Stimulated activated CD4-positive, alpha-beta T cell treated with anti-CD3 and anti-CD28 coated beads, Interleukin-4, amount 100 ng/mL, for 4 hours (primary cell): ENCODE measurements at regions not wholly inside any gene's neighbourhood (a gene's known extent, or its start where the extent isn't known, plus 50 kb on each side); places are given as distances from the start of the nearest gene placed in this dataset.

ENCODE experiments used
- DNase-seq, 2 experiments: peaks; one replicate each; pipeline ENCODE4 v3.0.0-alpha.2; 2020

DNA sequence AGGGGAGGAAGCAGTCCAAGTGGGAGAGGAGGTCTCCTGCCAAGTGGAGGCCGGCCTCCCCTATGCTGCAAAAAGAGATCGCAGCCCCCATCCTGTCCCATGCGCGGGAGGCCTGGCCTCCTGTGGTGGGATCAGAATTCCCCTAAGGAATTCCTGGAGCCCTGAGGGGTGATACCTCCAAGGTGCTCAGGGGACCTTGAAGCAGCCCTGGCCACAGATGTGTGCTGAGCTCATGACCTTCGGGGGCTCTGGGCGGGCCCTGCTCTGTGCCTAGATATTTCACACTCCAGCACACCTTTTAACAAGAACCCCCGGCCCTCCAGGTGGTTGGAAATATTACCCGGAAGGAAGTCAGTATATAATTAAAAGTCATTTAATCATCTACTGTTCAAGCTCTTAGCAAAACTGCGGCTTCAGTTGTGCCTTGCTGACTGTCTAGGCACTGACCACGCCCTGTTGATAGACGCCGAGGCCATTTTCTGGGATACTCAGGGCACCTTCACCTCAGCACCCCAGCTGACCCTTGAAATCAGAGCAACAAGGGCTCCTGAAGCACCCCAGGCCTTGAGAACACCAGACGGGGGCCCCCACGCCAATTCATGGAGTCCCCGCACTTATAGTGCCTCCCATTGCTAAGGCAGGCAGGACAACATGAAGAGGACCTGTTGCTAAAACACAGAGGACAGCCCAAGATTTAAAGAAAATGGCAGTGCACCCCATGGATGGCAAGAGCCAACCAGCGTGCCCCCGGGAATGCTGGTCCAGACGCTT, 119.1 kb downstream of the NDUFA10 start:
- no peak for DNase-seq

GRCh38 chr2:239905306-239905705, 119.8 kb downstream of the NDUFA10 start:
- no peak for DNase-seq

DNA sequence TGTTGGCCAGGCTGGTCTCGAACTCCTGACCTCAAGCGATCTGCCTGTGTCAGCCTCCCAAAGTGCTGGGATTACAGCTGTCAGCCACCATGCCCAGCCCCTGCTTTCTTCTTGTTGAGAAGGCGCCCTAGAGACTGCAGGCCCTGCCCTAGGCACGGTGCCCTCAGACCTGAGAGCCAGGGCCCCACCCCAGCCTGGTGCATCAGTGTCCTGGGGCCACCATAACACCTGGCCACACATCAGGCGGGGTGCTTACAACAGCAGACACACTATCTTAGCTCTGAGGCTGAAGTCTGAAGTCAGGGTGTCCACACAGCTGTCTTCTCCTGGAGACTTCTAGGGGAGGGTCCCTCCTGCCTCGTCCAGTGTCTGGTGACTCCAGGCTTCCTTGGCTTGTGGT, 120.6 kb downstream of the NDUFA10 start:
- DNase-seq: no peak

DNA sequence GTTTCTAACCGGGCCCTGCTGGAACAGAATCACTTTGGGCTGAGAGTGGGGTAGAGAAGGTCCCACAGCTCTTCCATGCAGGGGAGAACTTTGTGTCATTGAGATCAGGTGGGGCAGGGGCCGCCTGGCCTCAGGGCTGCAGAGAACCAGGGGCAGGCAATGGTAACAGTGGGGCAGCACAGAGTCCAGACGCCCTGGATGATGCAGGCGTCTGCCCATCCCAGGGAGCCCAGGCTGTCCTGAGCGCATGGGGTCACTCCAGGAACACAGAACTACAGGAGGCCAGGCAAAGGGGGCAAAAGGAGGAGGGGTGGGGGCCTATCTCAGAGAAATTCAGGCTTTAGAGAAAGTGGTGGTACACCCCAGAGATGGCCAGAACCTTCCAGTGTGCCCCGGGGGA, 121.3 kb downstream of the NDUFA10 start:
- no peak for DNase-seq

DNA sequence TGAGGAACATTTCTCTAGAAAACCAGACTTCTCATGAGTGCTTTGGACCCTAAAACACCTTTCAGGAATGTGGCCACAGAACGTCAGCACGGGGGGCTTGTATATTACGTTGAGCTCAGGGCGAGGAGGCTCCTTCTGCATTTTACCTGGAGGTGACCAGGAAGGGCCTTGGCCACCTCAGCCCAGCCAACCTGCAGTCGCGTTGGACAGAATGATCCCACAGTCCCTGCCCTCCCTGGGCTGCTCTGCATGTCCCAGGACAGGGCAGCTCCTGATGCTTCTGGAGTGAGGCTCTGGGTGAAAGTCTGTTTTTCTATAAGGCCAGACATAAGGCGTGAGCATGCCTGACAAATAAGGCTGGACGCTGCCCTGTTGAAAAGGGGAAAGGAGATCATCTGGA, 121.9 kb downstream of the NDUFA10 start:
- no peak for DNase-seq

DNA sequence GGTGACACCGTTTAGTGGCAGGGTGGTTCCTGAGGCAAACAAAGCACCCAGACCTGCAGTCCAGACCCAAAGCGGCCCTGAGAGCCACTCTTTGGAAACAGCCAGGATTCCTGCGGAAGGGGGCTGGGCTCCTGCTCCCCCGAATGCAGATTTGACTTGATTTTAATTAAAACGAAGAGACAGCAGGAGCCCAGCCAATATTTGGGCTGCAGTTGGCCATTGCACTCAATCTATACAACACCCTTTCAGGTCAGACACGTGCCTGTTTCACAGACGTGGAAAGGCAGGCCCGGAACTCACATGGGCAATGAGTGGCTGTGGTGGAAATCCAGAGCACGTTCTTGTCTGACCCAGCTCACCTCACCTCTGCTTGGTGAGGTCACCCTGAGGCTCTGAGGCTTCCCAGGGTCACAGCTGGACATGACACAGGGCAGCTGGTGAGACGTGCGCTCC, 122.4 kb downstream of the NDUFA10 start:
- DNase-seq: no peak

- no peak for DNase-seq
These were observed 126.7 kb downstream of the NDUFA10 start for GRCh38 chr2:239898292-239898925.

DNA sequence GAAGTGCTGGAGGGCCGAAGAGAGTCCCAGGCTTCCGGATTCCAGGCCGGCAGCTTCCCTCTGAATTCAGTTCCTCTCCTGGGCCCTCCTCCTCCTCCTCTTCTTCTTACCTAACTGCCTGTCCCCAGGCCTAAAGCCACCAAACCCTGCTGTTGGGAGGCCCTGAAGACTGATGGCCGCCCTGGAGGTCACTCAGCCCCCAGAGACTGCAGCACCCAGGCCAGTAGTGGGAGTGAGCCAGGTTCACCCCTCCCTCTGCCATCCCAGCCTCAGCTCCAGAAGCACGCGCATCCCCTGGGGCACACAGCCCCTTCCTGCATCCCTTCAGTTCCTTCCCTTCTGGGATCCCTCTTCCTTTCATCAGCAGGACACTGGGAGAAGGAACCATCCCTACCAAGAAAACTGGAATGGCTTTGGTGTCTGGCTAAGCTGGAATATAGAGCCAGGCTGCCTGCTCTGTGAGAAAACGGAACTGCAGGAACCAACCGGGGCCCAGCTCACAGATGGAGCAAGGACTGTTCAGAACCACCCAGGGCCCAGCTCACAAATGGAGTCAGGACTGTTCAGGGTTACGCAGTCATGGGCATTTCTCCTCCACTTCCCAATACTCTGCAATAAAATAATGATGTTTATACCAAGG, 127.4 kb downstream of the NDUFA10 start:
- DNase-seq: no peak

DNA sequence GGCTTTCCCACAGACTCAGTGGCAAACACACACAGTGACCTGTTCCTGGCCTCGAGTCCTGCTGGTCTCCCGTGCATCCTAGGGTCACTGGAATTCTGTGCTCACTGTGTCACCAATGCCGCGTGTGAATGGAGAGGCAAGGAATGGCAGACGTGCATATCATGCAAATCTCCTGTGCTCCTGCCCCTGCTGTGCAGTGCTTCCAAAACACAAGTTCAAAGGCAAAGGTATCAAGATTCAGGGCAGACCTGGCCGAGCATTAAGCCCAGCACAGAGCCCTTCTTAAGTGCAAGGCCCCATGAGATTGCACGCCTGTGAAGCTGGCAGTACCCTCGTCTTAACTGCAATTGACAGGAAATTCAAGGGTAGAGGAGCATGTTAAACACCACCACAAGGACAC, 129.1 kb downstream of the NDUFA10 start:
- no peak for DNase-seq

DNA sequence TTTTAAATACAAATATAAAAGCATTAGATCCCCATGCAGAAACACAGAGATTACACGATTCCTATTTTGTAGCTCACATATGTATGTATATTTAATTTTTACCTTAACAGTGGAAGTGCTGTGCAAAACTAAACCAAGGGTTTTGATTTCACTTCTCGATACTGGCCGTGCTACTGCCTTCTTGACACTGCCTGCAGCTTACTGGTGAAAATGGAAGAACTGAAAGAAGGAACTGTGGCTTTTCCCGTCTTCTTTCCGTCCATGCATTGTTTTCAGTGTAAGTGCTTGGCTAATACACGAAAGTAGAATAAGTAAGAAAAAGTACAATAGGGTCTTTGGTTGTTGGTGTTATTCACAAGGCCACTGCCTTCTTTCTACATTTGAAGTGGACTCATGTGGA, 129.5 kb downstream of the NDUFA10 start:
- DNase-seq: no peak

- no peak for DNase-seq
These were observed 130.0 kb downstream of the NDUFA10 start for GRCh38 chr2:239895116-239895515.

DNA sequence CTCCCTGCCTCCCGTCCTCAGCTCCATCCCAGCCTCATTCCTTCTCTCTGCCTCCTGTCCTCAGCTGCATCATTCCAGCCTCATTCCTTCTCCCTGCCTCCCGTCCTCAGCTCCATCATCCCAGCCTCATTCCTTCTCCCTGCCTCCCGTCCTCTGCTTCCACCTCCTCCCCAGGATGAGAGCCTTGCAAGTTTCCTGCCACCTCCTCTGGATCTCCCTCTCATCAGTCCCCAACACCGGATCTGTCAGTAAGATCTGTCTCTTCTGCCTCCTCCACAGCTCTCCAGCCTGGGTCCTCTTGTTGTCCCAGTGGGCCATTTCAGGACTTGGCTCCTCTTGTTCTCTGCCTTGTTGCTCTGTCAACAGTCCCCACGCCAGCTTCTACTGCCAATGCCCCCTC, 130.9 kb downstream of the NDUFA10 start:
- DNase-seq: no peak

GRCh38 chr2:239893236-239893515, 132.0 kb downstream of the NDUFA10 start:
- no peak for DNase-seq

GRCh38 chr2:239892441-239893235, 132.5 kb downstream of the NDUFA10 start:
- no peak for DNase-seq

DNA sequence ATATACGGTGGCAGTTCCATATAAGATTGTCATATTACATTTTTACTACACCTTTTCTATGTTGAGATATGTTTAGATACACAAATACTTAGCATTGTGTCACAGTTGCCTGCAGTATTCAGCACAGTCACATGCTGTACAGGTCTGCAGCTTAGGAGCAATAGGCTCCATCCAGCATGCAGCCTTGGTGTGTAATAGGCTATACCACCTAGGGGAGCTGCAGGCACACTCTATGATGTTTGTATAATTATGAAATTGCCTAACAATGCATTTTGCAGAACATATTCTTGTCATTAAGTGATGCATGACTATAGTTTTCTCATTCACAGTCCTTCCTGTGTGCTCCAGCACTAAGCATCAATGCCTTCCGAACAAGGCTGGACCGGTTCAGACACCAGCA, 133.4 kb downstream of the NDUFA10 start:
- no peak for DNase-seq

DNA sequence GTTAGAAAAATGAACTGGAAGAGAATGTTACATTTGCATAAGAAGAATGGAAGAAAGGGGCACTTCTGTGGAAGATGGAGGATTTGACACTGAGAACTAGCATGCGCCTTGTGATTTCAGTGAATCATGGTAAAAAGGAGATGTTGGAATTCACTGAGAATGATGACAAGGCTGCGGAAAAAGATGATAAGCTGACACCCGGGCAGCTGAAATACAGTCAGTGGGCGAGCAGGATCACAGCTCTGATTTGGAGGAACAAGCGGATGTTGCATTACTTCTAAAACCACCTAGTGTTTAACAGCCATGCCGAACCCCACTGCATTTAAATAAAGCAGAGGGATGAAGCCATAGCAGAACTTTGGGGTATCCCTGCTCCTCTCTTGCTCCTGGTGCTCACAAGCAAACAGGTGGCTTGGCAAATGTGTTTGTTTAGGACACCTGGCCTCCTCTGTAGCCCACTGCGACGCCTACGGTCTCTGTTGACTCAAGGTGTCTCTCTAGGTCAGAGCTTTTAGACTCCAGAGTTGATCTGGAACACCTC, 134.9 kb downstream of the NDUFA10 start:
- no peak for DNase-seq

DNA sequence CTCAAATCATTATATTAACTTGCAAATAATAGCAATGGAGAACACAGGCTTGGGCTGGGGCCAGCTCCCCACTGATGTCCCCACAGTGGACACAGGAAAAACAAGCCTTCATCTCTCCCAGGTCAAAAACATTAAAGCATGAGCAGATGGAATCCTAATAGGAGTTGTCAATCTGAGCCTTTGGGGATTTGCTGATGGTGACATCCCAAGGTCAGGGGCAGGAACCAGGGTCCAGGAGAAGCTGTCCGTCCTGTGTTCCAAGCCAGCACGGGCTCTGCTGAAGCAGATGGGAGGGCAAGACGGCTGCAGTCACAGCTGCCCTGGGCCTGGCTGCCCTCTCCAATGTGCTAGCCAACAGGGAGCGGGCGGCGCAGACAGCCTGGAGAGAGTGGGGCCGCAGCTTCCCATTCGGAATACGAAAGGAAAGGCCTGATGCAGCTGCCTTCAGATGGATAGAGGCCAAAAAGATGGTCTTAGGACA, 135.5 kb downstream of the NDUFA10 start:
- DNase-seq: no peak

DNA sequence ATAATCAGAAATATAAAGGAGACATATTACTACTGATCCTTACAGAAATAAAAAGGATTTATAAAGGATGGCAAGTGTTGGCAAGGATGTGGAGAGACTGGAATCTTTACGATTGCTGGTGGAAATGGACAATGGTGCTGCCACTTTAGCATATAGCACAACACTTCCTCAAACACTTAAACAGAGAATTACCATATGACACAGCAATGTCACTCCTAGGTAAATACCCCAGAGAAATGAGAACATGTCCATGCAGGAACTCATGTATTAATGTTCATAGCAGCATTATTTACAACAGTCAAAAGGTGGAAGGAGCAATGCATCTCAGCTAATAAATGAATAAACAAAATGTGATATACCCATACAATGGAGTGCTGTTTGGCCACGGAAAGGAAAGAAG, 137.5 kb downstream of the NDUFA10 start:
- no peak for DNase-seq

- no peak for DNase-seq
These were observed 138.4 kb downstream of the NDUFA10 start for GRCh38 chr2:239886781-239887180.

DNA sequence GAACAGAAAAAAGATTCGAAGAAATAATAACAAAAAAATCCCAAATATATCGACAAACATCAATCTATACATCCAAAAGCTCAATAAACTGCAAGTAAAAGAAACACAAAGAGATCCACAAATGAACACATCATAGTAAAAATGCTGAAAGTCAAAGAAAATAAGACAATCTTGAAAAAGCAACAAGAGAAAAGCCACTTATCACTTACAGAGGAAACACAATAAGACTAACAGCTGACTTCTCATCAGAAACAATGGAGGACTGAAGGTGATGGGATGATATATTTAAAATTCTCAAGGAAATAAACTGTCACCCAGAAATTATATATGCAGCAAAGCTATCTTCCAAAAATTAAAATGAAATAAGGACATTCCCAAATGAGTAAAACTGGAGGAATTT, 140.3 kb downstream of the NDUFA10 start:
- no peak for DNase-seq

DNA sequence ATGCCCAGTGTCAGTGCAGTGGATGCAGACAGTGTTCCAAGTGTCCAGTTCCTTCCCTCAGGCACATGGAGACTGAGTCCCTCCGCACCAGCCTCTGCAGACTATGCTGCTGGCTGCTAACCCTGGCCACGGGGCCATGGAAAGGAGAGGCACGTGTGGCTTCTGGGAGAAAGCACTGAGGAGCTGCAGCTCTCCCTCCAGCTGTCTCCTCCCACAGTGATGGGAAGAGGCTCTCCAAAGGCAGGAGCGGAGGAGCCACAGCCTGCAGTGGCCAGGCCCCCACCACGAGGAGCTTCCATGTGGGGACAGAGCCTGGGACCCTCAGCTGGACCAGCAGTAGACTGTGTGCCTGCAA, 141.1 kb downstream of the NDUFA10 start:
- DNase-seq: no peak

- no peak for DNase-seq
These were observed 141.7 kb downstream of the NDUFA10 start for GRCh38 chr2:239883326-239884050.

DNA sequence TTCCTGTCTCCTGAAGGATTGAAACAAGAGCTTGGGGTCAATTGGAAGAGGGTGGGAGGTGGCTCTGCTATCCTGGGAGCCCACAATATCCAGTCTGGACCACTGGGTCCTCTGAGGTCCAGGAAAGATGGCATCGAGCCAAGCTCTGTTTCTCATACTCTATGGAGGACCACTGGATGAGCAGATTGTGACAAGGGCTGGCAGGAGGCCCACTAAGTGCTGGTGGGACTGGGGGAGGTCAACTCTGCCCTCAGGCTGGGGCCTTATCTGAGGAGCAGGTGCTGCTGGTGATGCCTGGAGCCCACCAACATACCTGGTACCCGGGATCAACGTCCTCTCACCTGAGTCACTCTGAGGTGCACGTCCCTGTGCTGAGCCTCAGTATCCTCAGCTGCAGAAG, 142.4 kb downstream of the NDUFA10 start:
- no peak for DNase-seq
